ENCODE measurements at regions not wholly inside any gene's neighbourhood (a gene's known extent, or its start where the extent isn't known, plus 50 kb on each side); places are given as distances from the start of the nearest gene placed in this dataset.

GRCh38 chr13:111993691-111994090, 73.3 kb upstream of the SOX1 start:
- Mint-ChIP-seq H3K36me3 (ENCODE audit: insufficient read depth, unreplicated experiment) (no peaks in the 10 kb centered on the region), H3K4me3 (ENCODE audit: low read depth, unreplicated experiment) (no peak overlapping the region), H3K4me1 (ENCODE audit: low read depth, unreplicated experiment) (no peaks in the 10 kb centered on the region), H3K27ac (ENCODE audit: unreplicated experiment) (no peak overlapping the region), H3K27me3 (ENCODE audit: unreplicated experiment) (no peaks in the 10 kb centered on the region), H3K9me3 (ENCODE audit: low read depth, unreplicated experiment) (peaks cover 8% of the 10 kb centered on the region)
- CTCF ChIA-PET = no interaction called here
- intact Hi-C loops (cut with micrococcal nuclease; ENCODE audit: unreplicated experiment) = no loop called here
- no peak for DNase-seq
- BruUV-seq (replicated peaks) = no TSS peak
- no peak for TF ChIP-seq CTCF (IDR thresholded peaks at IDR 0.05; ENCODE audit: unreplicated experiment)

GRCh38 chr13:111994578-111994977, 72.4 kb upstream of the SOX1 start:
- Mint-ChIP-seq H3K9me3 (ENCODE audit: low read depth, unreplicated experiment) (peaks cover 8% of the 10 kb centered on the region), H3K27me3 (ENCODE audit: unreplicated experiment) (no peaks in the 10 kb centered on the region), H3K27ac (ENCODE audit: unreplicated experiment) (no peak overlapping the region), H3K36me3 (ENCODE audit: insufficient read depth, unreplicated experiment) (no peaks in the 10 kb centered on the region), H3K4me3 (ENCODE audit: low read depth, unreplicated experiment) (no peak overlapping the region), H3K4me1 (ENCODE audit: low read depth, unreplicated experiment) (no peaks in the 10 kb centered on the region)
- DNase-seq = no peak
- TF ChIP-seq CTCF (IDR thresholded peaks at IDR 0.05; ENCODE audit: unreplicated experiment) = no peak
- no TSS peak for BruUV-seq (replicated peaks)
- intact Hi-C loops (cut with micrococcal nuclease; ENCODE audit: unreplicated experiment) = no loop called here
- CTCF ChIA-PET = no interaction called here

GRCh38 chr13:111999352-111999751, 67.6 kb upstream of the SOX1 start:
- H3K27ac Mint-ChIP-seq (ENCODE audit: unreplicated experiment) = no peak overlapping the region
- no peak overlapping the region for H3K4me3 Mint-ChIP-seq (ENCODE audit: low read depth, unreplicated experiment)
- TF ChIP-seq CTCF (IDR thresholded peaks at IDR 0.05; ENCODE audit: unreplicated experiment) = no peak
- CTCF ChIA-PET = no interaction called here
- intact Hi-C loops (cut with micrococcal nuclease; ENCODE audit: unreplicated experiment) = no loop called here
- H3K36me3 Mint-ChIP-seq (ENCODE audit: insufficient read depth, unreplicated experiment) = no peaks in the 10 kb centered on the region
- no peaks in the 10 kb centered on the region for H3K27me3 Mint-ChIP-seq (ENCODE audit: unreplicated experiment)
- H3K4me1 Mint-ChIP-seq (ENCODE audit: low read depth, unreplicated experiment) = no peaks in the 10 kb centered on the region
- no TSS peak for BruUV-seq (replicated peaks)
- peaks cover 3% of the 10 kb centered on the region for H3K9me3 Mint-ChIP-seq (ENCODE audit: low read depth, unreplicated experiment)
- no peak for DNase-seq

GRCh38 chr13:112000888-112001287, 66.1 kb upstream of the SOX1 start:
- Mint-ChIP-seq H3K4me3 (ENCODE audit: low read depth, unreplicated experiment) (no peak overlapping the region), H3K36me3 (ENCODE audit: insufficient read depth, unreplicated experiment) (no peaks in the 10 kb centered on the region), H3K4me1 (ENCODE audit: low read depth, unreplicated experiment) (no peaks in the 10 kb centered on the region), H3K9me3 (ENCODE audit: low read depth, unreplicated experiment) (peaks cover 3% of the 10 kb centered on the region), H3K27me3 (ENCODE audit: unreplicated experiment) (no peaks in the 10 kb centered on the region), H3K27ac (ENCODE audit: unreplicated experiment) (no peak overlapping the region)
- no peak for TF ChIP-seq CTCF (IDR thresholded peaks at IDR 0.05; ENCODE audit: unreplicated experiment)
- no peak for DNase-seq
- no TSS peak for BruUV-seq (replicated peaks)
- intact Hi-C loops (cut with micrococcal nuclease; ENCODE audit: unreplicated experiment) = no loop called here
- CTCF ChIA-PET = no interaction called here

- DNase-seq = no peak
- CTCF ChIA-PET = no interaction called here
- no peaks in the 10 kb centered on the region for H3K4me1 Mint-ChIP-seq (ENCODE audit: low read depth, unreplicated experiment)
- intact Hi-C loops (cut with micrococcal nuclease; ENCODE audit: unreplicated experiment) = no loop called here
- TF ChIP-seq CTCF (IDR thresholded peaks at IDR 0.05; ENCODE audit: unreplicated experiment) = no peak
- H3K27ac Mint-ChIP-seq (ENCODE audit: unreplicated experiment) = no peak overlapping the region
- no peaks in the 10 kb centered on the region for H3K36me3 Mint-ChIP-seq (ENCODE audit: insufficient read depth, unreplicated experiment)
- no peaks in the 10 kb centered on the region for H3K27me3 Mint-ChIP-seq (ENCODE audit: unreplicated experiment)
- H3K9me3 Mint-ChIP-seq (ENCODE audit: low read depth, unreplicated experiment) = no peaks in the 10 kb centered on the region
- BruUV-seq (replicated peaks) = no TSS peak
- no peak overlapping the region for H3K4me3 Mint-ChIP-seq (ENCODE audit: low read depth, unreplicated experiment)
Observed at GRCh38 chr13:112001571-112001970, 65.4 kb upstream of the SOX1 start.

Measured in Calu3 (cell line).